Retinal pigment epithelial cell (primary cell): ENCODE measurements at regions not wholly inside any gene's neighbourhood (a gene's known extent, or its start where the extent isn't known, plus 50 kb on each side); places are given as distances from the start of the nearest gene placed in this dataset.

Experiments used
- DNase-seq: peaks from one replicate; pipeline ENCODE4 v3.0.0-alpha.2; 2010; ENCODE audit warnings: low read depth
- H3K4me3 ChIP-seq: 2 replicates; pipeline ENCODE4 v1.5.1; 2011; ENCODE audit warnings: mild to moderate bottlenecking, low read length, control low read depth, moderate library complexity
- CTCF ChIP-seq: conservative IDR thresholded peaks from 2 replicates; pipeline ENCODE4 v1.5.1; 2011; ENCODE audit warnings: low read depth, low read length, control low read depth, inconsistent platforms

DNA sequence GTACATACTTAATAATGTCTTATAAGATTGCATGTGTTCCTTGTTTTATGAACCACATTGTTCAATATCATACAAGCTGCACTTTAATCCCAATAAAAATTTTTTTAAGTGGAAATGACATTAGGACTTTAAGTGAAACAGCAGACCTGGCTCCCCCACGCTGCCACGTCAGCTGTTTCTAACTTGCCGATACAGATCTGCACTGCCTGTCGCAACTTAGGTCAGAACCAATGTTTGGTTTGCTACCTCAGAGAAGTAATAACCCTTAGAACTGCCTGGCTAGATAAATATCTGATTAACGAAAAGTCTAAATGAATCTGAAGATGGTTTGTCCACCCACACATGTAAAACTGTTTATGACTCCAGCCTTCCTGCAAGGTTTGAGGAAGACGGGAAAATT is 327.5 kb upstream of the DACH1 start:
- H3K4me3 ChIP-seq: no peak overlapping the region
- no peak for DNase-seq
- TF ChIP-seq CTCF: no peak

GRCh38 chr13:72186730-72187422 is 319.9 kb upstream of the DACH1 start:
- no peak for TF ChIP-seq CTCF
- no peak for DNase-seq
- H3K4me3 ChIP-seq: no peak overlapping the region

DNA sequence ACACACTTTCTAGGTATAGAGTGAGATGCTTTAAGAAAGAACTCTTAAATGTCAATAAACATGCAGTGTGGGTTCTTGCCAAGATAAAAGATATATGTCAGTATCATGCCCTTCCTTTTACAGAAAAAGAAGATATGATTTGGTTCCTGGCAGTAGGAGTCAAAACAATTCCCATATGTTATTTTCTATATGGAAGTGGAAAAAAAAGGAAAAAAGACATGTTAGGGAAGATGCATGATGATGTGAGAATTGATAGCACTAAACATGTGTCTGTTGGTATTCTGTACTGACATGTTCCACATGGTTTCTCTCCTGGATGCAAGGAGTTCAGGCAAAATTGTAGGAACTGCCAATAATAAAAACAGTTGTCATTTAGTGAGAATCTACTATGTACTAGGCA is 318.8 kb upstream of the DACH1 start:
- no peak for DNase-seq
- no peak overlapping the region for H3K4me3 ChIP-seq
- no peak for TF ChIP-seq CTCF

DNA sequence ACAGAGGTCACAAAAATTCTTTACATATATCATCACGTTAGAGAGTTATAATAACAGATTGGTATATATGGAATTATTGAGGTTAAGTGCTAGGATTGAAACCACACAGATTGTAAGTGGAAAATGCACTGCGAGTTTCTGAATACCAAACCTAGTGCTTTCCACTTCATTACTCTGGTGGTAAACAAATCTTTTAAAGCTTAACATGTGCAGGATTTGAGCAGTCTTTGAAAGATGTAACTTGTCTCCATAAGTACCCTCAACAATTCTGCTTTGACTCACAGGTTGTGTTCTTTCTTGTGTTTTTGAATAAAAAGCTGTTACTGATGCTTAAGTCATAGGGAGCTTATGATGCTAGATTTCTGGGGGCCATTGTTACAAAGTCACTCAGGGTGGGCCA is 314.7 kb upstream of the DACH1 start:
- H3K4me3 ChIP-seq: no peak overlapping the region
- TF ChIP-seq CTCF: no peak
- DNase-seq: peak; percentile 72

DNA sequence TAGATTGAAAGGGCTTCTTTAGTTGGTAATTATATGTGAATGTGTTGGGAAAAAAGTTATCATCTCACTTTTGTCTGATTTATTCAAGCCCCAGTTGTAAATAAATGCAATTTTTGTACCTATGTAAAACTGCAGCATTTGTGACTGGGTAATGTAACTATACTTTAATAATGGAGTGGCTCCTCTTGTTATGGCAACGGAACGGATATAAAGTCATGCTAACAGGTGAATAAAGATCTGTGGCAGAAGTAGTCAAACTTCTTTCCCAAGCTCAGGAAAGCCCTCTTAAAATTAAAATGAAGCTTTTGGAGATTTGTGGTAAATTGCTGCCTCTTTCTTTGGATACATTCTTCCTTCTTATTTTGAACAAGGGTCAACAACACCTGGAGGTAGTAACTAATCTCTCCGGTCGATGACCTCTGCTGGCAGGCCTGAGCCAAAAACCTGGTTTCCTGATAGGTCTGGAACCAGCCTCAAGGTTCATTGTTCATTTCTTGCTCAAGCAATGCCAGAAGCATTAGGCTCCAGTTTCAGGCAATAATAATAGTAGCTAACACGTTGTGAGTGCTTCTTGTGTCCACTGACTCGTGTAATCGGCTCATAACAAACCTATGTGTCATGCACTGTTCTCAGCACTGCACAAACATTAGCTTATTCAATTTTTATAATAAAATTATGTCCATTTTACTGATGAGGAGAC is 313.4 kb upstream of the DACH1 start:
- DNase-seq: peak; percentile 88
- TF ChIP-seq CTCF: peak; percentile 4

GRCh38 chr13:72174549-72174948 is 307.5 kb upstream of the DACH1 start:
- H3K4me3 ChIP-seq: no peak overlapping the region
- DNase-seq: no peak
- TF ChIP-seq CTCF: no peak

More for the DNA sequence above, 313.4 kb upstream of the DACH1 start:
- H3K4me3 ChIP-seq: no peak overlapping the region

DNA sequence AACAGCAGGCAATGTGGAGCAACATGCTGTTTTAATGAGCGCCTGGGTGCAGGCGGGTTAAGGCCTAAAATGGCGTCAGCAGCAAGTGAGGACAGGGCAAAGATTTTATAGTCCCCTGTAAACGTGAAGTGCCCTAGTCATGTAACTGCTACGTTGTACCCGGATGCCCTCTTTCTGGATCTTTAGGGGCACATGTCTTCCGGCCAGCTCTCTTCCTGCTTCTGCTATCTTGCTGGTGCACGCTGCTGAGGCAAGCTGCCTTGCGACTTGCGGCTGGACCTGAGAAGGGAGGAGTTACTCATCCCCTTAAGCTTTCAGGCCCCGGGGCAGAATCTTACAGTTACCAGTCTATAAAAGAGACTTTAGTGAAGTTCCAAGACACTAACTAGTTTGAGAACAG is 303.6 kb upstream of the DACH1 start:
- no peak overlapping the region for H3K4me3 ChIP-seq
- DNase-seq: no peak
- TF ChIP-seq CTCF: no peak
